DOHH2 (cell line): ENCODE measurements at regions not wholly inside any gene's neighbourhood (a gene's known extent, or its start where the extent isn't known, plus 50 kb on each side); places are given as distances from the start of the nearest gene placed in this dataset.

ENCODE experiments used
- H3F3A ChIP-seq: fragments of 200-600 bp; sonication (generic), shearing (Covaris generic); 2 replicates; pipeline ENCODE4 v1.6.0; 2016; ENCODE audit warnings: antibody characterized with exemption, mild to moderate bottlenecking; ENCODE audit not compliant: control insufficient read depth, insufficient read depth
- H3K27ac ChIP-seq: fragments of 200-600 bp; sonication (generic); 2 replicates; pipeline ENCODE4 v1.5.1; 2014; ENCODE audit warnings: low read depth, mild to moderate bottlenecking, low read length, moderate library complexity
- H3K27me3 ChIP-seq: fragments of 200-600 bp; sonication (generic); 2 replicates; pipeline ENCODE4 v1.6.1; 2014; ENCODE audit warnings: mild to moderate bottlenecking, low read length, mixed read lengths; ENCODE audit not compliant: control insufficient read depth
- H3K36me3 ChIP-seq: fragments of 200-600 bp; sonication (generic); 2 replicates; pipeline ENCODE4 v1.6.1; 2014; ENCODE audit warnings: mild to moderate bottlenecking, low read length, moderate library complexity, mixed read lengths; ENCODE audit not compliant: control insufficient read depth
- H3K4me1 ChIP-seq: fragments of 200-600 bp; sonication (generic); 2 replicates; pipeline ENCODE4 v1.6.1; 2014; ENCODE audit warnings: mild to moderate bottlenecking, low read length, mixed read lengths; ENCODE audit not compliant: control insufficient read depth
- H3K4me2 ChIP-seq: fragments of 200-600 bp; sonication (generic); 2 replicates; pipeline ENCODE4 v1.6.0; 2014; ENCODE audit warnings: mild to moderate bottlenecking, low read length, moderate library complexity
- H3K4me3 ChIP-seq: fragments of 200-600 bp; sonication (generic); 2 replicates; pipeline ENCODE4 v1.5.1; 2014; ENCODE audit warnings: mild to moderate bottlenecking, low read length, mixed read lengths
- H3K79me2 ChIP-seq: fragments of 200-600 bp; sonication (generic); 2 replicates; pipeline ENCODE4 v1.6.1; 2014; ENCODE audit warnings: mild to moderate bottlenecking, low read length, mixed read lengths; ENCODE audit not compliant: control insufficient read depth
- H3K9me2 ChIP-seq: fragments of 200-600 bp; sonication (generic); replicated peaks from 2 replicates; pipeline ENCODE4 v1.6.1; 2014; ENCODE audit warnings: mild to moderate bottlenecking, low read length, mixed read lengths; ENCODE audit not compliant: control insufficient read depth
- H3K9me3 ChIP-seq: fragments of 200-600 bp; sonication (generic); 2 replicates; pipeline ENCODE4 v1.6.1; 2014; ENCODE audit warnings: antibody characterized with exemption, low read length, mixed read lengths; ENCODE audit not compliant: control insufficient read depth, insufficient read depth
- H4K20me1 ChIP-seq: fragments of 200-600 bp; sonication (generic); 2 replicates; pipeline ENCODE4 v1.6.0; 2014; ENCODE audit warnings: low read depth, mild to moderate bottlenecking, antibody characterized with exemption, low read length, moderate library complexity; ENCODE audit not compliant: control insufficient read depth, insufficient read depth
- EZH2phosphoT487 ChIP-seq: fragments of 200-600 bp; sonication (generic); IDR thresholded peaks from 2 replicates; pipeline ENCODE4 v1.6.1; 2017; ENCODE audit warnings: borderline replicate concordance, mild to moderate bottlenecking, antibody characterized with exemption, low read length, moderate library complexity, mixed read lengths
- TF ChIP-seq, protein P1 (sequence below): fragments of 200-600 bp; sonication (generic); IDR thresholded peaks from one replicate; pipeline ENCODE4 v1.5.1; 2014; ENCODE audit warnings: antibody characterized with exemption, mild to moderate bottlenecking, low read depth, low read length; ENCODE audit not compliant: poor library complexity, severe bottlenecking

DNA sequence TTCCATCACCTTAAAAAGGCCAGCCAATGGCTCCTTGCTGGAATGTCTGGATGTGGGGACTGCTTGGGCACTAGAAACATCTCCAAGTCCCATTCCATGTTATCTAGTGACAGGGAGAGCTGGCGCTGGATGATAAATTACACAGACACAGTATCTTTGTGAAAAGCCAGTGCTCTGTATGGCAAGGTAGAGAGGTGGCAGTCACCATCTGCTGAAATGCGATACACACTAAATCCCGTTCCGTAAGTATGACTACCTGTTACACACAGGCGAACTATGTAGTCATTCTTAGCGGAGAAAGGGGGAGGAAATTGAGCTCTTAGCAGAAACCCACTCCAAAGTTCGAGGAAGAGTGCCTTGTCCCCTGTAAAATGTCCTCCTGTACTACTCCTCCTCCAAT is 81.0 kb upstream of the MYOCD start:
- no peak overlapping the region for H3K4me2 ChIP-seq
- H3K36me3 ChIP-seq = no peaks in the 10 kb centered on the region
- no peaks in the 10 kb centered on the region for H3K27me3 ChIP-seq
- TF ChIP-seq, protein P1, sequence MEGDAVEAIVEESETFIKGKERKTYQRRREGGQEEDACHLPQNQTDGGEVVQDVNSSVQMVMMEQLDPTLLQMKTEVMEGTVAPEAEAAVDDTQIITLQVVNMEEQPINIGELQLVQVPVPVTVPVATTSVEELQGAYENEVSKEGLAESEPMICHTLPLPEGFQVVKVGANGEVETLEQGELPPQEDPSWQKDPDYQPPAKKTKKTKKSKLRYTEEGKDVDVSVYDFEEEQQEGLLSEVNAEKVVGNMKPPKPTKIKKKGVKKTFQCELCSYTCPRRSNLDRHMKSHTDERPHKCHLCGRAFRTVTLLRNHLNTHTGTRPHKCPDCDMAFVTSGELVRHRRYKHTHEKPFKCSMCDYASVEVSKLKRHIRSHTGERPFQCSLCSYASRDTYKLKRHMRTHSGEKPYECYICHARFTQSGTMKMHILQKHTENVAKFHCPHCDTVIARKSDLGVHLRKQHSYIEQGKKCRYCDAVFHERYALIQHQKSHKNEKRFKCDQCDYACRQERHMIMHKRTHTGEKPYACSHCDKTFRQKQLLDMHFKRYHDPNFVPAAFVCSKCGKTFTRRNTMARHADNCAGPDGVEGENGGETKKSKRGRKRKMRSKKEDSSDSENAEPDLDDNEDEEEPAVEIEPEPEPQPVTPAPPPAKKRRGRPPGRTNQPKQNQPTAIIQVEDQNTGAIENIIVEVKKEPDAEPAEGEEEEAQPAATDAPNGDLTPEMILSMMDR = no peak
- no peak for TF ChIP-seq EZH2phosphoT487
- H4K20me1 ChIP-seq = no peaks in the 10 kb centered on the region
- H3K4me3 ChIP-seq = no peak overlapping the region
- H3K27ac ChIP-seq = no peak overlapping the region
- no peaks in the 10 kb centered on the region for H3K9me3 ChIP-seq
- no peaks in the 10 kb centered on the region for H3K79me2 ChIP-seq
- H3K4me1 ChIP-seq = no peaks in the 10 kb centered on the region
- no peaks in the 10 kb centered on the region for H3F3A ChIP-seq
- no peaks in the 10 kb centered on the region for H3K9me2 ChIP-seq

DNA sequence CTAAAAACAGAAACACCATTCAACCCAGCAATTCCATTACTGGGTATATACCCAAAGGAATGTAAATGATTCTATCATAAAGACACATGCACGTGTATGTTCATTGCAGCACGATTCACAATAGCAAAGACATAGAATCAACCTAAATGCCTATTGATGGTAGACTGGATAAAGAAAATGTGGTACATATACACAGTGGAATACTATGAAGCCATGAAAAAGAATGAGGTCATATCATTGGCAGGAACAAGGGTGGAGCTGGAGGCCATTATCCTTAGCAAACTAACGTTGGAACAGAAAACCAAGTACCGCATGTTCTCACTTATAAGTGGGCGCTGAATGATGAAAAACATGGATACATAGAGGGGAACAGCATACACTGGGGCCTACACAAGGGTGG is 77.2 kb upstream of the MYOCD start:
- H3K36me3 ChIP-seq = no peaks in the 10 kb centered on the region
- no peak overlapping the region for H3K27ac ChIP-seq
- H4K20me1 ChIP-seq = no peaks in the 10 kb centered on the region
- no peaks in the 10 kb centered on the region for H3K79me2 ChIP-seq
- no peaks in the 10 kb centered on the region for H3K4me1 ChIP-seq
- no peak overlapping the region for H3K4me3 ChIP-seq
- H3F3A ChIP-seq = no peaks in the 10 kb centered on the region
- H3K4me2 ChIP-seq = no peak overlapping the region
- no peaks in the 10 kb centered on the region for H3K27me3 ChIP-seq
- no peaks in the 10 kb centered on the region for H3K9me3 ChIP-seq
- no peaks in the 10 kb centered on the region for H3K9me2 ChIP-seq
- TF ChIP-seq, protein P1 = no peak
- no peak for TF ChIP-seq EZH2phosphoT487

DNA sequence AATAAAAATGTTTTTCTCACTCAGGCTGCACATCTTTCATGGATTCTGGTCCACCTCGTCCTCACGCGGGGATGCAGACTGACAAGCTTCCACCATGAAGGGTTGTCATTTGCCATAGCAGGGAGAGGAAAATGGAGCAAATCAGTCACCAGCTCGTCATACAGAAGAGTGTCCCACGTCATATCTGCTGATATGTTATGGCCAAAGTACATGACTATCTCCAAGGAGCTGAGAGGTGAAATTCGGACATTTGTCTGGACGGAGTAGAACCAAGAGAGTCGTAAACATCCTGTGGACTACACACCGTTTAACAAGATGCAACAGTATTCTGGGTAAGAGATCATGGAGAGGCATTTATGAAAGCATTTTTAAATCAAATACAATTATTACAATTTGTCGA is 75.3 kb upstream of the MYOCD start:
- Histone ChIP-seq H3K9me3 (no peaks in the 10 kb centered on the region), H3K27ac (no peak overlapping the region), H3K36me3 (no peaks in the 10 kb centered on the region), H3K4me2 (no peak overlapping the region), H3K4me3 (no peak overlapping the region), H3K9me2 (no peaks in the 10 kb centered on the region), H3K27me3 (no peaks in the 10 kb centered on the region), H4K20me1 (no peaks in the 10 kb centered on the region), H3K79me2 (no peaks in the 10 kb centered on the region), H3F3A (no peaks in the 10 kb centered on the region), H3K4me1 (no peaks in the 10 kb centered on the region)
- TF ChIP-seq EZH2phosphoT487 = no peak
- TF ChIP-seq, protein P1 = no peak
